GM10248 (cell line): ENCODE measurements at regions not wholly inside any gene's neighbourhood (a gene's known extent, or its start where the extent isn't known, plus 50 kb on each side); places are given as distances from the start of the nearest gene placed in this dataset.
"Not testable (repeated sequence)": the region's sequence is repeated elsewhere in the genome, so short reads cannot be mapped to it uniquely, and the experiment has no call there.

Source experiments
- CTCF ChIA-PET: fragments of 300-600 bp; sonication (Branson Sonifier 250); formaldehyde crosslinking; extraction: SDS; loops from one replicate; lab custom pipeline; 2021; ENCODE audit warnings: antibody characterized with exemption; lab: Yijun Ruan, JAX
- POLR2A ChIA-PET: fragments of 350-650 bp; sonication (Branson Sonifier 250); formaldehyde crosslinking; extraction: SDS; loops from one replicate; lab custom pipeline; 2020; ENCODE audit warnings: antibody characterized with exemption; lab: Yijun Ruan, JAX
- DNase-seq: peaks from one replicate; pipeline ENCODE4 v3.0.0; 2012; ENCODE audit errors: extremely low spot score
- TF ChIP-seq, protein P1 (sequence below): IDR thresholded peaks from 2 replicates; pipeline ENCODE4 v1.5.1; 2012; ENCODE audit warnings: mild to moderate bottlenecking, low read depth; ENCODE audit errors: extremely low read depth, missing control alignments, control extremely low read depth

DNA sequence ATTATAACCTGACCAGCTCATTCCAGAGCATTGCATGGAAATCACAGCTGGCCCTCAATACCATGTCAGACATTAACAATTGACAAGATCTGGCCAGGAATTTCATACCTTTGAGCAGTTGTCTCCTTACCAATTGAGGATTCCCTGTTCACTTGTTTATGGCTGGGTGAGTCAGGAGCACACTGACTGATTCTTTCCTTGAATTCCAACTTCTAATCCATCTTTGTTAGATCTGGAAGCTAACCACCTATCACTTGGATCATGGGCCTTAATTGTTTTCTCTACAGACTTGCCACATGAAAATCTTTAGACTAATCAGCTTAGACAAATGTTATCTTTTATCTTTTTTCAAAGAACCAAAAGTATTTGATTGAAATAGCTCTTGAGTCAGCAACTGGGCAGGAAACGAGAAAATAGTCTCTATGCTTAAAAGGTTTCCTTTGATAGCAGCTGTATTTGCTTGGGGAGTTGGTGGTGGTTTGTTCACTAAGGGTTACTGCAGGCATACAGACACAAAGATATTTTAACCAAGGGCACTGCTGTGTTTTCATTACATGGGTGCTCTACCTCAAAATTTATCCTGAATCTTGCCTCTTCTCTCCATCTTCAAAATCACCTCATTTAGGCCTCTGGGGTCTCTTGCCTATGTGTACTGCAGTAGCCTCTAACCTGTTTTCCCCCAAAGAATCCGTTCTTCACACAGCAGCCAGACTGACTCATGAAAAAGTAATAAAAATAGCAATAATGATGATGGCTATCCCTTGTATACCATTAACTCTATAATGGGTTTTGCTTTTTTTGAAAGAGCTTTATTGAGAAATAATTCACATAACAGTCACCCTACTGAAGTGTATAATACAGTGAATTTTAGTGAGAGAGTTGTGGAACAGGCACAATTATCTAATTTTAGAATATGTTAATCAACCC is 197.0 kb upstream of the NMUR2 start:
- no peak for DNase-seq
- CTCF ChIA-PET, result interaction anchor here (1.0 to 1.8 kb wide), 4 partner anchors 28 to 1363 kb away, joined by 3 to 4 read pairs (median 4); no protein-coding TSS in a partner anchor
- POLR2A ChIA-PET, result no interaction called here
- TF ChIP-seq, protein P1, sequence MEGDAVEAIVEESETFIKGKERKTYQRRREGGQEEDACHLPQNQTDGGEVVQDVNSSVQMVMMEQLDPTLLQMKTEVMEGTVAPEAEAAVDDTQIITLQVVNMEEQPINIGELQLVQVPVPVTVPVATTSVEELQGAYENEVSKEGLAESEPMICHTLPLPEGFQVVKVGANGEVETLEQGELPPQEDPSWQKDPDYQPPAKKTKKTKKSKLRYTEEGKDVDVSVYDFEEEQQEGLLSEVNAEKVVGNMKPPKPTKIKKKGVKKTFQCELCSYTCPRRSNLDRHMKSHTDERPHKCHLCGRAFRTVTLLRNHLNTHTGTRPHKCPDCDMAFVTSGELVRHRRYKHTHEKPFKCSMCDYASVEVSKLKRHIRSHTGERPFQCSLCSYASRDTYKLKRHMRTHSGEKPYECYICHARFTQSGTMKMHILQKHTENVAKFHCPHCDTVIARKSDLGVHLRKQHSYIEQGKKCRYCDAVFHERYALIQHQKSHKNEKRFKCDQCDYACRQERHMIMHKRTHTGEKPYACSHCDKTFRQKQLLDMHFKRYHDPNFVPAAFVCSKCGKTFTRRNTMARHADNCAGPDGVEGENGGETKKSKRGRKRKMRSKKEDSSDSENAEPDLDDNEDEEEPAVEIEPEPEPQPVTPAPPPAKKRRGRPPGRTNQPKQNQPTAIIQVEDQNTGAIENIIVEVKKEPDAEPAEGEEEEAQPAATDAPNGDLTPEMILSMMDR, result no peak

DNA sequence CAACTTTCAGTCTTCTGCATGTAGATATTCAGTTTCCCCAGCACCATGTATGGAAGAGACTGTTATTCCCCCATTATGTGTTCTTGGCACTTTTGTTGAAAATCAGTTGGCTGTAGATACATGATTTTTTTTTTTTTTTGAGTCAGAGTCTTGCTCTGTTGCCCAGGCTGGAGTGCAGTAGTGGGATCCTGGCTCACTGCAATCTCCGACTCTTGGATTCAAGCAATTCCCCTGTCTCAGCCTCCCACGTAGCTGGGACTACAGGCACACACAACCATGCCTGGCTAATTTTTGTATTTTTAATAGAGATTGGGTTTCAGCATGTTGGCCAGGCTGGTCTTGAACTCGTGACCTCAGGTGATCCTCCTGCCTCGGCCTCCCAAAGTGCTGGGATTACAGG is 201.0 kb upstream of the NMUR2 start:
- CTCF ChIA-PET, POLR2A ChIA-PET, DNase-seq: not testable (repeated sequence)

DNA sequence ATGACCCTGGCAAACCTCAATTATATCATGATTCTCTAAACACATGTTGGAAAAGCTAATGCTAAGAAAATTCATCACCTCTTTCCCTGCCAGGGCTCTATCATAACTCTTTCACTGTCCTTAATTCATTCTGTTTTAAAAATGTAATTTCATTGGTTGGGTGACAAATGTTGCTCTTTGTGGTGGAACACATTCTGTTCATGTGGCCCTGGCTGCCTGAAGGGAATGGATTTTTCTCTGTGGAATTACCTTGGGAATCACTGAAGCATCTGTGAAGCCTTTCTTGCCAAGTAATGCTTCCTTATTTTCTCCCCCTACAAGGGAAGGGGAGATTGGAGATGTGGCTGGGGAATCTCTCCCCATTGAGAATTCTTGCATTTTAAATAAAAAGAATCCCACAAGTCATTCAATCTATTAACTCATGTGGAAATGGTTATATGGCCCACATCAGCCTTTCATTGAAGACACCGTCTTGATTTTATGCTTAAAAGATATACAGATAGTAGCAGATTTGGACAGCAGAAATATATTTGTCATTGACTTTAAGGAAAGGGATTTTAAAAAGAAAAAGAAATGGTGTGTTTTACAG is 201.8 kb upstream of the NMUR2 start:
- CTCF ChIA-PET, result no interaction called here

DNA sequence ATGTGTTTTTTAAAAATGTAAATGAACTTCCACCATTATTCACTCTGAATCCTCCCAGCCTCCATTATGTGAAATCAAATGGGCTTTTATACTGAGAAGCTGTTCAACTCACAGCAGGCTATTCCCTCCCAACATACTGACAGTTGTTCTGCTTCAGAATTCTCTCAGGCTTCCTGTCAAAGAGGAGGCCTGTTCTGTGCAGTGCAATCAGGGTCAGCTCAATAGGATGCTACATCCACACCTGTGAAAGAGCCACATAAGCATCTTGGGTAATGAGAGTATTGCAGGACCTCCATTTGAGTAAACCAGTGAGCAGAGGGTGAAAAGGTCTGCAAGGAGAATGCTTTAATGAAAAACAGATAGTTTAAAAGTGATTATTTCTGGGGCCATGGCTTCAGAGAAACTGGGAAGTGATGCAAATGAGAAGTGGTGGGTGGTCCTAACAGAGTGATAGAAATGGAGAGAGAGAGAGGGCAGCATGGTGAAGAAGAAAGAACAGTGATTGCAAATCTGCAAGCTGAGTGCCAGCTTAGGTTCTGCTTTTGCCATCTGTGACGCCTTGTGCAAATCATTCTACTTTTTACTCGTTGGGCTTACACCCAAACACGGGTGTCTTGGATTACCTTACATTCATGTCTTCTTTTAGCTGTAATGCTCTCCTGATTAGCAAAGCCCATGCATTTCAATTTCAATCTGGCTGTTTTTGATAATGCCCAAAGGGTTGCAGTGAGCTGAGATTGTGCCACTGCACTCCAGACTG is 202.5 kb upstream of the NMUR2 start:
- TF ChIP-seq, protein P1, result no peak
- no peak for DNase-seq
- POLR2A ChIA-PET, result no interaction called here
- CTCF ChIA-PET, result interaction anchor here (1.1 to 1.2 kb wide), 2 partner anchors 15 to 16 kb away, joined by 3 to 4 read pairs; no protein-coding TSS in a partner anchor

More for the DNA sequence above, 201.8 kb upstream of the NMUR2 start:
- POLR2A ChIA-PET, result no interaction called here
- TF ChIP-seq, protein P1, result no peak
- no peak for DNase-seq

DNA sequence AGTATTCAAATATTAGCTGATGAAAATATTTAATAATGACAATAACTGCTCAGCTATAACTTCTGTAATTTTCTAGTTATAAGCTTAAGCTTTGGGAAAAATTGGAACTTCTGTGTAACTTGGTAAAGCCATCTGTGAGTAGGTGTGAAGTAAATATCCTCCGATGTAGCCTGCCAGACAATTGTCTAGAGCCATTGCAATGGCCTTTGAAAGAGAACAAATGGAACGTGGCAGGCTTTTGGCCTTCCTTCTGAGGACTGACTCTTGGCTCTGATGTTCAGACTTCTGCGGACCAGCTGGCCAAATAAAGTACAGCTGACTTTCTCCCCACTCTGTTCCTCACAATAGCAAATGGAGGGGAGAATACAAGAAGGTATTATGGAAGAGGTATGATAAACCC is 203.4 kb upstream of the NMUR2 start:
- CTCF ChIA-PET, result interaction anchor here (1.1 to 1.2 kb wide), 2 partner anchors 15 to 16 kb away, joined by 3 to 4 read pairs; no protein-coding TSS in a partner anchor
- DNase-seq, result no peak
- TF ChIP-seq, protein P1, result no peak
- POLR2A ChIA-PET, result no interaction called here

DNA sequence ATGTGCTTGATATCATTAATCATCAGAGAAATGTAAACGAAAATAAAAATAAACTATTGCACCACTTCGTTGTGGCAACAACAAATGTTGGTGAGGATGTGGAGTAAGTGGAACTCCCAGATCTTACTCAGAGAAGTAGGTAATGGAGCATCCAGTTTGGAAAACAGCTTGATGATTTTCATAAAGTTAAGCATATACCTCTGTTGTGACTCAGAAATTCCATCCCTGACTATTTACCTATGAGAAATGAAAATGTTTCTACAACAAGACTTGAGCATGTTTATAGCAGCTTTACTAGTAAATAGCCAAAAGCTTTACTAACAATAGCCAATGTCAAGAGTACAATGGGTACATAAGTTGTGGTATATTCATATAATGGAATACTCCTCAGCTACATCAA is 214.7 kb upstream of the NMUR2 start:
- no peak for DNase-seq
- ChIA-PET CTCF (interaction anchor here (1.0 to 1.3 kb wide), 2 partner anchors 19 to 24 kb away, joined by 3 read pairs; no protein-coding TSS in a partner anchor), POLR2A (no interaction called here)
- TF ChIP-seq, protein P1, result no peak
